IMR-90 (cell line): ENCODE measurements at regions not wholly inside any gene's neighbourhood (a gene's known extent, or its start where the extent isn't known, plus 50 kb on each side); places are given as distances from the start of the nearest gene placed in this dataset.

Experiments
- ATAC-seq: fragments of 200-7000 bp; cut with Tn5 transposase; 2 replicates; pipeline ENCODE4 v1.9.1; 2020; ENCODE audit warnings: low read depth, mild to moderate bottlenecking, moderate library complexity
- BruUV-seq: library from RNA; stranded (reverse); fragments of 400-500 nt; replicated peaks from 2 replicates; lab custom pipeline; 2021; lab: Mats Ljungman, UMichigan
- CTCF ChIA-PET: fragments of 300-600 bp; formaldehyde crosslinking; extraction: SDS; loops from one replicate; lab custom pipeline; 2021; ENCODE audit warnings: antibody characterized with exemption; lab: Yijun Ruan, JAX
- POLR2A ChIA-PET: fragments of 300-600 bp; sonication (Branson Sonifier 250); formaldehyde crosslinking; loops from one replicate; lab custom pipeline; 2022; ENCODE audit warnings: antibody characterized with exemption; ENCODE audit not compliant: unreplicated experiment; lab: Charles Lee
- DNase-seq: peaks from one replicate; pipeline ENCODE4 v3.0.0; 2013
- H2AFZ ChIP-seq: replicated peaks from 2 replicates; pipeline ENCODE3; 2013; ENCODE audit warnings: low read length, mild to moderate bottlenecking; ENCODE audit not compliant: poor library complexity
- H2AK5ac ChIP-seq: 2 replicates; pipeline ENCODE4 v1.6.1; 2013; ENCODE audit warnings: low read depth, low read length, inconsistent platforms
- H2AK9ac ChIP-seq: replicated peaks from 2 replicates; pipeline ENCODE3; 2013; ENCODE audit warnings: mild to moderate bottlenecking, low read depth, low read length, moderate library complexity; ENCODE audit not compliant: poor library complexity
- H2BK120ac ChIP-seq: 2 replicates; pipeline ENCODE4 v1.6.1; 2013; ENCODE audit warnings: low read depth, low read length, inconsistent platforms
- H2BK15ac ChIP-seq: 3 replicates; pipeline ENCODE4 v1.6.1; 2013; ENCODE audit warnings: low read depth, low read length, inconsistent platforms
- H2BK20ac ChIP-seq: 2 replicates; pipeline ENCODE4 v1.6.1; 2013; ENCODE audit warnings: low read depth, mild to moderate bottlenecking, inconsistent platforms, low read length, moderate library complexity
- H2BK5ac ChIP-seq: 2 replicates; pipeline ENCODE4 v1.6.1; 2013; ENCODE audit warnings: mild to moderate bottlenecking, low read depth, low read length, inconsistent platforms; ENCODE audit not compliant: poor library complexity, severe bottlenecking
- H3K14ac ChIP-seq: replicated peaks from 2 replicates; pipeline ENCODE4 v1.6.1; 2013; ENCODE audit warnings: low read depth, low read length, inconsistent platforms
- H3K18ac ChIP-seq: 2 replicates; pipeline ENCODE4 v1.6.1; 2013; ENCODE audit warnings: low read depth, low read length, control low read depth
- H3K23ac ChIP-seq: 2 replicates; pipeline ENCODE4 v1.6.1; 2013; ENCODE audit warnings: low read depth, low read length, inconsistent platforms
- H3K27ac ChIP-seq: 2 replicates; pipeline ENCODE4 v1.5.1; 2013; ENCODE audit warnings: mild to moderate bottlenecking, control low read depth, low read length; ENCODE audit not compliant: insufficient read depth
- H3K27me3 ChIP-seq: 2 replicates; pipeline ENCODE4 v1.6.1; 2013; ENCODE audit warnings: low read length; ENCODE audit not compliant: control insufficient read depth, insufficient read depth
- H3K36me3 ChIP-seq: 2 replicates; pipeline ENCODE4 v1.6.1; 2013; ENCODE audit warnings: low read length, mixed read lengths; ENCODE audit not compliant: control insufficient read depth, insufficient read depth
- H3K4ac ChIP-seq: 2 replicates; pipeline ENCODE4 v1.6.1; 2013; ENCODE audit warnings: low read depth, low read length, inconsistent platforms
- H3K4me1 ChIP-seq: 2 replicates; pipeline ENCODE4 v1.6.1; 2013; ENCODE audit warnings: low read length, mixed read lengths; ENCODE audit not compliant: control insufficient read depth, insufficient read depth
- H3K4me2 ChIP-seq: 2 replicates; pipeline ENCODE4 v1.6.1; 2013; ENCODE audit warnings: low read depth, mild to moderate bottlenecking, control low read depth, low read length, moderate library complexity
- H3K4me3 ChIP-seq: 2 replicates; pipeline ENCODE4 v1.5.1; 2013; ENCODE audit warnings: low read depth, mild to moderate bottlenecking, control low read depth, low read length, moderate library complexity; ENCODE audit not compliant: insufficient read depth
- H3K56ac ChIP-seq: 2 replicates; pipeline ENCODE4 v1.6.1; 2013; ENCODE audit warnings: low read length, inconsistent platforms; ENCODE audit not compliant: insufficient read depth; ENCODE audit errors: extremely low read depth
- H3K79me1 ChIP-seq, 2 experiments: 2 replicates each; pipeline ENCODE4 v1.6.1; 2013; ENCODE audit warnings: low read length in 2 of 2, inconsistent platforms in 1 of 2, low read depth in 1 of 2
- H3K9ac ChIP-seq: 2 replicates; pipeline ENCODE4 v1.6.1; 2013; ENCODE audit warnings: low read depth, low read length, control low read depth
- H3K9me1 ChIP-seq: 2 replicates; pipeline ENCODE4 v1.6.1; 2013; ENCODE audit warnings: low read length, inconsistent platforms; ENCODE audit not compliant: insufficient read depth
- H3K9me3 ChIP-seq: 2 replicates; pipeline ENCODE4 v1.6.1; 2013; ENCODE audit warnings: low read length; ENCODE audit not compliant: control insufficient read depth, insufficient read depth
- H4K20me1 ChIP-seq: 2 replicates; pipeline ENCODE4 v1.6.1; 2013; ENCODE audit warnings: low read length, inconsistent platforms; ENCODE audit not compliant: insufficient read depth
- H4K5ac ChIP-seq: 2 replicates; pipeline ENCODE4 v1.6.1; 2013; ENCODE audit warnings: mild to moderate bottlenecking, low read depth, low read length, control low read depth
- H4K8ac ChIP-seq, 2 experiments: 2 replicates each; pipeline ENCODE4 v1.6.1; 2013; ENCODE audit warnings: low read depth in 2 of 2, low read length in 2 of 2, control low read depth in 1 of 2, inconsistent platforms in 1 of 2
- H4K91ac ChIP-seq: 2 replicates; pipeline ENCODE4 v1.6.1; 2013; ENCODE audit warnings: low read depth, low read length, inconsistent platforms; ENCODE audit not compliant: insufficient read depth
- BHLHE40 ChIP-seq: fragments of 150-350 bp; IDR thresholded peaks from 2 replicates; pipeline ENCODE4 v1.6.1; 2016; ENCODE audit warnings: mild to moderate bottlenecking, low read depth, low read length
- CEBPB ChIP-seq: IDR thresholded peaks from 2 replicates; pipeline ENCODE4 v1.6.1; 2012; ENCODE audit warnings: low read depth, low read length, improper control_type of control experiment
- MAFK ChIP-seq: IDR thresholded peaks from 2 replicates; pipeline ENCODE4 v1.6.1; 2012; ENCODE audit warnings: low read depth, low read length, improper control_type of control experiment
- MXI1 ChIP-seq: IDR thresholded peaks from 2 replicates; pipeline ENCODE4 v1.6.1; 2012; ENCODE audit warnings: low read depth, mild to moderate bottlenecking, low read length, moderate library complexity, borderline replicate concordance
- POLR2A ChIP-seq: IDR thresholded peaks from 2 replicates; pipeline ENCODE4 v1.6.1; 2012; ENCODE audit warnings: mild to moderate bottlenecking, low read depth, low read length
- RCOR1 ChIP-seq: IDR thresholded peaks from 2 replicates; pipeline ENCODE4 v1.6.1; 2012; ENCODE audit warnings: mild to moderate bottlenecking, low read length, improper control_type of control experiment; ENCODE audit not compliant: insufficient replicate concordance
- RFX5 ChIP-seq: IDR thresholded peaks from 2 replicates; pipeline ENCODE4 v1.8.0; 2012; ENCODE audit warnings: low read depth, mild to moderate bottlenecking, low read length, moderate library complexity
- SMC3 ChIP-seq: fragments of 150-350 bp; IDR thresholded peaks from 2 replicates; pipeline ENCODE4 v1.6.1; 2016; ENCODE audit warnings: low read depth, mild to moderate bottlenecking, antibody characterized with exemption, low read length, moderate library complexity
- WGBS, 2 experiments: methylation state at CpG; one replicate each; pipeline versions ENCODE4 v1.1.5 to v1.1.7; 2013; ENCODE audit warnings: missing lambda C conversion rate in 2 of 2; ENCODE audit not compliant: insufficient read length in 1 of 2; ENCODE audit errors: extremely low coverage in 2 of 2; 5-methylcytosine and 5-hydroxymethylcytosine counted together
- dilution Hi-C: fragments of 300-500 bp; cut with HindIII; formaldehyde crosslinking; loops from one replicate; pipeline ENCODE4 v1.14.3; 2018; ENCODE audit warnings: low sequenced_read_pairs; ENCODE audit not compliant: unreplicated experiment
- in situ Hi-C: fragments of 300-500 bp; cut with MboI; formaldehyde crosslinking; loops from 3 replicates; pipeline ENCODE4 v1.14.3; 2019; ENCODE audit warnings: low sequenced_read_pairs, inconsistent platforms, mixed read lengths
- intact Hi-C: fragments of 100-400 bp; cut with micrococcal nuclease; formaldehyde crosslinking; loops from 2 replicates; pipeline ENCODE4 v1.10.0; 2022
- TF ChIP-seq, protein P1 (sequence below): fragments of 150-350 bp; IDR thresholded peaks from 2 replicates; pipeline ENCODE4 v1.6.1; 2017; ENCODE audit warnings: mild to moderate bottlenecking, antibody characterized with exemption, low read length, low read depth

DNA sequence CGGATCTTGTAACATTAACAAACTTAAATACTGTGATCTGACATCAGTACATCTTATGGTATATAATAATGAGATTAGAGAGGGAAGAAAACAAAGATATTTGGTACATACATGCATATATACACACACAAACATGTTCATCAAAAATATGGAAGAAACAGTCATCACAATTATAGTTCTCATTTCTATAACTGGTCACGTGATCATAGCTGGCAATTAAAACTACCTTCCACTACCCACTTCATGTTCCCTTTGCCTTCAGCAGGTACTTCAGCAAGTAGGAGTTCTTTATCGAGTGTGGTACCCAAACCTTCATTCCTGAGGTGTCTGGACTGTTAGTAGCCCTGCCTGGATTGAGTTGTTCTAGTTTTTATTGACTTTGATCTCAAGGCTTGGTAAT is 70.9 kb upstream of the ALDH1A3 start:
- Histone ChIP-seq H3K36me3 (no peaks in the 10 kb centered on the region), H3K9me3 (peaks cover 3% of the 10 kb centered on the region), H3K79me1 (no peaks in the 10 kb centered on the region), H3K27ac (no peak overlapping the region), H2BK15ac (no peak overlapping the region), H3K18ac (no peak overlapping the region), H4K91ac (no peak overlapping the region), H3K4me2 (no peak overlapping the region), H3K9ac (no peak overlapping the region), H2AK5ac (no peak overlapping the region), H3K27me3 (peaks cover 1% of the 10 kb centered on the region; the same call in 1 of the 2 replicates), H4K5ac (no peak overlapping the region), H2BK120ac (no peak overlapping the region), H3K4ac (no peak overlapping the region), H3K9me1 (no peaks in the 10 kb centered on the region), H4K8ac (no peak overlapping the region), H3K56ac (no peak overlapping the region), H3K4me1 (no peaks in the 10 kb centered on the region), H2AK9ac (no peak overlapping the region), H3K4me3 (no peak overlapping the region), H2BK20ac (no peak overlapping the region), H2BK5ac (no peak overlapping the region), H3K14ac (no peak overlapping the region), H3K23ac (no peak overlapping the region), H4K20me1 (no peaks in the 10 kb centered on the region), H2AFZ (no peak overlapping the region)
- BruUV-seq, result no TSS peak
- in situ Hi-C loops, result no loop called here
- TF ChIP-seq MAFK, result no peak
- TF ChIP-seq SMC3, result no peak
- no peak for TF ChIP-seq MXI1
- TF ChIP-seq, protein P1, sequence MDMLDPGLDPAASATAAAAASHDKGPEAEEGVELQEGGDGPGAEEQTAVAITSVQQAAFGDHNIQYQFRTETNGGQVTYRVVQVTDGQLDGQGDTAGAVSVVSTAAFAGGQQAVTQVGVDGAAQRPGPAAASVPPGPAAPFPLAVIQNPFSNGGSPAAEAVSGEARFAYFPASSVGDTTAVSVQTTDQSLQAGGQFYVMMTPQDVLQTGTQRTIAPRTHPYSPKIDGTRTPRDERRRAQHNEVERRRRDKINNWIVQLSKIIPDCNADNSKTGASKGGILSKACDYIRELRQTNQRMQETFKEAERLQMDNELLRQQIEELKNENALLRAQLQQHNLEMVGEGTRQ, result 0 out of 2 replicates have a peak, but pooled peaks have one; percentile 7
- TF ChIP-seq CEBPB, result no peak
- TF ChIP-seq RFX5, result no peak
- TF ChIP-seq RCOR1, result no peak
- no peak for TF ChIP-seq BHLHE40
- no peak for TF ChIP-seq POLR2A
- ChIA-PET POLR2A (no interaction called here), CTCF (no interaction called here)
- no CpG with 5 or more reads among the region's 3 CpGs for WGBS, 2 experiments
- dilution Hi-C loops, result no loop called here
- no peak for ATAC-seq
- no peak for DNase-seq
- intact Hi-C loops, result no loop called here
